Cortex of kidney (tissue), 1 donor: ENCODE measurements at regions not wholly inside any gene's neighbourhood (a gene's known extent, or its start where the extent isn't known, plus 50 kb on each side); places are given as distances from the start of the nearest gene placed in this dataset.
"Not testable (repeated sequence)": the region's sequence is repeated elsewhere in the genome, so short reads cannot be mapped to it uniquely, and the experiment has no call there.

Experiments
- DNase-seq: peaks from one replicate; lab custom pipeline; 2025; lab: John Stamatoyannopoulos, UW

DNA sequence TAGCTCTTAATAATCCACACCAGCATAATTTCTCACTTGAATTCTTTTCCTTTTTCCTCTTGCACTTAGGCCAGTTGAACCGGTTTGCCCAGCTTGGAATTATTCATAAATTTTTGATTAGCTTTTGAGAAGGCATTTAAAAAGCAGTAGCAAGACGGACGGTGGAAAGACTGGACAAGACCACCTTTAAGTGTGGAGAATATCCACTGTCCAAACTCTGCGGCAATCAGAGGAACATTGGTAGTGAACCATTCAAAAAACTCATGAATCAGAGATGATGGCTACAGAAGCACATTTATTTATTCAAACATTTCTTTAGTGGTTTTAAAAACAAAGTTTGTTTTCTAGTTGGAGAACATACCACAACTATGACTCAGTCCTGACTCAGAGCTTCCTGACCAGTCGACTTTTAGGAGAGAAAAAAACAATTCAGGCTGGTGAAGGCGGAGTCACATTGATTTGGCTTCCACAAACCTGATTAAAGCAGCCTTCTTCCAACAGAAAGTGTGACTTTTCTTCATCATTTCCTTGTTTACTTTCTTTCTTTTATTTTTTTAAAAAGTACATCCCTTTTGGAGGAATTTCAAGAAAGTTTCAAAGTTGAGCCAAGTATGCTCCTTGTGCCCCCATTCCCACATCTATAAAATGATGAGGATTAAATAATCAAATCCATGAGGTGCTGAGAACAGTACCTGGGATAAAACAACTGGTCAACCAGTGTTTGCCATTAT, 128.8 kb downstream of the ADSS2 start:
- no peak for DNase-seq

DNA sequence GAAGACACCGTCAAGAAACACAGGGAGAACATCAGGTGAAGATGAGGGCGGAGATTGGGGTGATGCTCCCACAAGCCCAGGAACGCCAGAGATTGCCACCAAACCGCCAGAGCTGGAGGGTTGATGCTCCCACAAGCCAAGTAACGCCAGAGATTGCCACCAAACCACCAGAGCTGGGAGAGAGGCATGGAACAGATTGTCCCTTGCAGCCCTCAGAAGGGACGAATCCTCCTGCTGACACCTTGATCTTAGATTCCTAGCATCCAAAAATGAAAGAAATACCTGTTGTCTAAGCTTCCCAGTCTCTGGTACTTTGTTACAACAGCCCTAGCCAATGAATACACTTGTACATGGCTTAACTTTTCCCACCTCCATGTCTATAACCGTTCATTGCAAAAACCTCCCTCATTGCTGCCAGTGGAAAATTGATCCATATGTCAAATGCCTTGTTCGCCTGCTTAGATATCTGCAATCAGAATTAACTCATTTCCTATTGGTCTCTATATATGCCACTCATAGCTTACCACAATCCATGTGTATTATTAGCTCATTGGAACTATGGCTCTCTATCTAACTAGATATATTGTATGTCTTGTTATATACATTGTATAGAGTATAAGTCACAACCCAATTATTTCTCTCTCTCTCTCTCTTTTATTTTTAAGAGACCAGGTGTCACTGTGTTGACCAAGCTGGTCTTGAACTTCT, 127.4 kb downstream of the ADSS2 start:
- no peak for DNase-seq

DNA sequence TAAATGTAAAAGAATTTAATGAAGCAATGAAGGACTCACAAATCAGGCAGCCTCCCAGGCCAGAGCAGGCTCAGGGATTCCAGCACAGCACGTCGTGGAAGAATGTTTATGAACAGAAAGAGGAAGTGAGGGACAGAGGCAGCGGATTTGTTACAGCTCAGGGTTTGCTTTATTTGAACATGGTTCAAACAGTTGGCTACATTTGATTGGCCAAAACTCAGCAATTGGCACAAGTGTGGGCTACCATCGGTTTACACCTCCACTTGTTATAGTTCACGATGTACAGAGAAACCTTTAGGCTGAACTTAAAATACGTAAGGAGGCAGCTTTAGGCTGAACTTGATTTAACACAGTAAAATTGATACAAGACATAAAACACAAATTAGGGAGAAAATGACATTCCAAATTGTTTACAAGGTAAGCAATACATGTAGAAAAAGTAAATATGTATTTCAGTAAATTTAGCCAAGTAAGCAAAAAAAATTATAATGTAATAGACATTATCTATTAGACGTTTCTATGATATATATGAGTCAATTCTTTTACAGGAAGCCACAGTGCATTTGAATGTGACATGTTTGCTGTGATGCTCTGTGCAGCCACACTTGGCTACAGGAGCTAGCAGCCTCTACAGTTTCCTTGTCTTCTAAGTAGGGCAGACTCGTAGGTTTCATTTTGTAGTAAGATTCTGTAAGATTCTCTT, 126.5 kb downstream of the ADSS2 start:
- DNase-seq, result no peak

DNA sequence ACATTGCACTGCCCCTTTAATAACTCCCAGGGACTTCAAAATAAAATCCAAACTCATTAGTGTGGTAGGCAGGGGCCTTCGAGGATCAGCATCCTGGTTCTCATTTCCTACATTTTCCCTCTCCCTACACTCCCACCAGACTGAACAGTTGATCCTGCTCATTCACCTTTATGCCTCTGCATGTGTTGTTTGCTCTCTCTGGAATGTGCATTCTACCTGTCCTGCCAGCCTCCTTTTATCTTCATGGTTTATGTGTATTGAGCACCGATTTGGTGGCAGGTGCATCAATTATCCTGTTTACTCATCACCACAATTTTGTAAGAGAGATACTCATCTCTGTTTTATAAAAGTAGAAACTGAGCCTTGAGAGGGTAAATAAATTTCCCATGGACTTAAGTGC, 125.0 kb downstream of the ADSS2 start:
- no peak for DNase-seq

DNA sequence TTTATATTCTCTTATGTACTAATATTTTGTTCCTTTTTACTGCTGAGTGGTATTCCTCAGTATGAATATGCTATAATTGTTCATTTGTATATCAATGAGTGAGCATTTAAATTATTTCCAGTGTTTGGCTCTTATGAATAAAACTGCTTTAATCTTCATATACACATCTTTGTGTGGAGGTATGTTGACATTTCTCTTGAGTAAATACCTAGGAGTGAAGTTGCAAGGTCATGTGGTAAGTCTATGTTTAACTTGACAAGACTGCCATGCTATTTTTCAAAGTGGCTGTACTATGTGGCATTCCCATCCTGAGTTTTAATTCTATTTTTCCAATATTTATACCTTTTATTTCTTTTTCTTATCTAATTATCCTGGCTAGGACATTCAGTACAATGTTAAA, 124.2 kb downstream of the ADSS2 start:
- DNase-seq, result no peak

DNA sequence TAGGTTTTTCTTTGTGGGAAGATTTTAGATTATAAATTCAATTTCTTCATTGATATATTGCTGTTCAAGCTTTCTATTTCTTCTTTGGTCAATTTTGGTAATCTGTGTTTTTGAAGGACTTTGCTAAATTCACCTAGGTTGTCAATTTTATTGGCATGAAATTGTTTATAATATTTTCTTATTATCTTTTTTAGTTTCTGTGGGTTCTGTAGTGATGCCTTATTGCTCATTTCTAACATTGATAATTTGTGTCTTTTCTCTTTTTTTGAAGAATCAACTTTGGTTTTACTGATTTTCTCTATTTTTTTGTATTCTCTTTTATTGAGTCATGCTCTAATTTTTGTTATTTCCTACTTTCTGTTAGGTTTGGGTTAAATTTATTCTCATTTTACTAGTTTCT, 123.2 kb downstream of the ADSS2 start:
- no peak for DNase-seq

DNA sequence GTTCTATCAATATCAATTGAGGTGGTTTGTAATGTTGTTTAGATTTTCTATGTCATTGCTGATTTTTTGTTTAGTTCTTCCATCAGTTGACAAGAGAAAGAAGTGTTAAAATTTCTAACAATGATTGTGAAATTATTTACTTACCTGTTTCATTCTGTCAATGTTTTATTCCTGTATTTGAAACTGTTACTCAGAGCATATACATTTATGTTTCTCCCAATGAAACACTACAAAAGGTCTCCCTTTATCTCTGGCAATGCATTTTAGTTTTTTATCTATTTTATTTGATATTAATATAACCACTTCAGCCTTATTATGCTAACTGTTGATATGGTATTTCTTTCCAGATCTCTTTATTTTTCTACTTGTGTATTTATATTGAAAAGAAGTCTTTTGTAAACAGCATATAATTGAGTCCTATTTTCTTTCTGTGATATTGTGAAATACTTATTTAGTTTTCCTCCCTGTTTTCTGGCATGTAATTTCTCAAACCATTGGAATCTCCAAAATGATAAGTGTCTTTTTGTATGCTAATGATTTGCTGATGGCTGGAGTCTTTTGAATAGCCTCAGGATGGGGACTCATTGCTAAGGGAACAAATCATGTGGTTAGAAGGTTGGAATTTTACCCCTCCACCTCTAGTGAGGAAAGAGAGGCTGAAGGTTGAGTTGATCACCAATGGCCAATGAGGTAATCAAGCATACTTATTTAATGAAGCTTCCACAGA, 122.0 kb downstream of the ADSS2 start:
- DNase-seq, result no peak

DNA sequence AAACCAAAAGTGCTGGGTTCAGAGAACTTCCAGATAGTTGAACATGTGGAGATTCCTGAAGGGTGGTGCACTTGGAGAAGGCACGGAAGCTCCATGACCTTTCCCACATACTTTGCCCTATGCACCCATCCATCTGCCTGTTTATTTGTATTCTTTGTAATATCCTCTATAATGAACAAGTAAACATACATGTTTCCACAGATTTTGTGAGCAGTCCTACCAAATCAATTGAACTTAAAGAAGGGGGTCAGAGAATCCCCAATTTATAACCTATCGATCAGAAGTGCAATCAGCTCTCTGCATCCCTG, 121.4 kb downstream of the ADSS2 start:
- DNase-seq, result no peak

DNA sequence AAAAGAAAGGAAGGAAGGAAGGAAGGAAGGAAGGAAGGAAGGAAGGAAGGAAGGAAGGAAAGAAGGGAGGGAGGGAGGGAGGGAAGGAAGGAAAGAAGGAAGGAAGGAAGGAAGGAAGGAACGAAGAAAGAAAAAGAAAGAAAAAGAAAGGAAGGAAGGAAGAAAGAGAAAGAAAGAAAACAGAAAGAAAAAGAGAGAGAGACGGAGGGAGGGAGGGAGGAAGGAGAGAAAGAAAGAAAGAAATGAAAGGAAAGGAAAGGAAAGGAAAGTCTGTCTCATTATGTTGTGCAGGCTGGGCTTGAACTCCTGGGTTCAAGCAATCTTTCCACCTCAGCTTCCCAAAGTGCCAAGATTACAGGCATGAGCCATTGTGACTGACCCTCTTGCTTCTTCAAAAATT, 118.9 kb downstream of the ADSS2 start:
- DNase-seq, result not testable (repeated sequence)

DNA sequence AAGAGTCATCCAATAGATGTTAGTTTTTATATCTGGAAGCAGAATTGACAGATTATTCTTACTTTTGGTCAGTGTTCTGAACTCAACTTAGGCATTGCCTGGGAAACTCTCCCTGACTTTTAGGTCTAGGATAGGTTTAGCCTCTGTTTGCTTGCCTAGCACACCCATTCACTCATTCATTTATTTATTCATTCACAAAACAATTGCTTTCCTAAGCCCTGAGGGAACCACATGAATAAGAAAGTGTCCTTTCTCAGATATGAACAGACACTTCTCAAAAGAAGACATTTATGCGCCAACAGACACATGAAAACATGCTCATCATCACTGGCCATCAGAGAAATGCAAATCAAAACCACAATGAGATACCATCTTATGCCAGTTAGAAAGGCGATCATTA, 117.4 kb downstream of the ADSS2 start:
- DNase-seq, result not testable (repeated sequence)

DNA sequence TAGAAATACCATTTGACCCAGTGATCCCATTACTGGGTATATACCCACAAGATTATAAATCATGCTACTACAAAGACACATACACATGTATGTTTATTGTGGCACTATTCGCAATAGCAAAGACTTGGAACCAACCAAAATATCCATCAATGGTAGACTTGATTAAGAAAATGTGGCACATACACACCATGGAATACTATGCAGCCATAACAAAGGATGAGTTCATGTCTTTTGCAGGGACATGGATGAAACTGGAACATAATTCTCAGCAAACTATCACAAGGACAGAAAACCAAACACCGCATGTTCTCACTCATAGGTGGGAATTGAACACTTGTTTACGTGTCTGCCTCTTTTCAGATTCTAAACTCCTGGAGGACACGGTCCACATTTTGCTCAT, 116.9 kb downstream of the ADSS2 start:
- not testable (repeated sequence) for DNase-seq

DNA sequence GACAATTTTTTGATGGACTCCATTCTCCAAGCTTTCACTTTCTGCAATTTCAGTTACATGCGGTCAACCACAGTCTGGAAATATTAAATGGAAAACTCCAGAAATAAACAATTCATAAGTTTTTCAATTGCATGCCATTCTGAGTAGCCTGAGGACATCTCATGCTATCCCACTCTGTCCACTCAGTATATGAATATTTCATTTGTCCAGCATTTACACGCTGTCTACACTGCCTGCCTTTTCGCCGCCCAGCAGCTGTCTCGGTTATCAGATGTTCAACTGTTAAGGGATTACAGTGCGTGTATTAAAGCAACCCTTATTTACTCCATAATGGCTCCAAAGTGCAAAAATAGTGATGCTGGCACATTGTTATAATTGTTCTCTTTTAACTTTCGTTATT, 116.3 kb downstream of the ADSS2 start:
- DNase-seq, result no peak

DNA sequence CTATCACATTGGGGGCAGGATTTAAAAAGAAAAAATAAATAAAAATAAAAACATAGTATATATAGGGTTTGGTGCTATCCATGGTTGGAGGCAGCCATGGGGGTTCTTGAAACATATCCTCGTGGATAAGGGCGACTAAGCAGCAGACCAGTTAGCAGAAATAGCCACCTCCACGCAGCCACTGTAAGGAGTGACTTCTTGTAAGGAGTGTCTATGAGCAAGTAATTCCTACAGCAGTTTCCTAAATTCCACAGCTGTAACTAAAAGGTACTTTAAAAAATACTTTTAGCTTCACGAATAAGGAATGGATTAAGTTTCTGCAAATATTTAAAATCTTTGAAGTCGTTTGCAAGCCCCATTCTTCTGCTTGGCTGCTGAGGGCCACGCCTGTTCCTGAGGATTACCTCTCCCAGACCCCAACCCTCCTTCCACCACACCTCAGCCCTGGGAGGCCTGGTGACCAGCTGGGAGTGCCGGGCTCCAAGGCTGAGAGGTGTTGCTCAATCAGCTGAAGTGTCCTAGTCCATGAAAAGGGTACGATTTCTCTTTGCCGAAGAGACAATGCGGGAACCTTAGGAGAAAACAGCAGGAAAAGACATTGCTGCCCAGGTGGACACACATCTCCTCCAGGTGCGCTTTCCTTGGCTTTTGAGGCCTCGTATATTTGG, 115.3 kb downstream of the ADSS2 start:
- DNase-seq, result no peak

DNA sequence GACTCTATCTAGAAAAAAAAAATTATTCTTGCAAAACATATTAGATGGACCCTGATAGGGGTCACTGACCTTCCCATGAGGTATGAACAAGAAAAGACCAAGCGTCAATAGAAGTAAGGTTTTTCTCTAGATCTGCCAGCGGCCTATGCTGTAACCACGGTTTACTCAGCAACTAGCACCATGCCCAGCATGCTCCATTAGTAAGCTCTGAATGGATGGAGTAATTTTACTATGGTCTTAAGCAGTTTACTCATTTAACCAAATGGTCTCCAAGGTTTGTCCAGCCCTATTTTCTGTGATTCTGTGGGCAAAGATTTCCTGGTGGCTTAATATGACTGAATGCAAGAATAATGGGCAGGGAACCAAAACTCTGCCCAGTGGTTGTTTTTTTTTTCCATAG, 113.9 kb downstream of the ADSS2 start:
- no peak for DNase-seq

DNA sequence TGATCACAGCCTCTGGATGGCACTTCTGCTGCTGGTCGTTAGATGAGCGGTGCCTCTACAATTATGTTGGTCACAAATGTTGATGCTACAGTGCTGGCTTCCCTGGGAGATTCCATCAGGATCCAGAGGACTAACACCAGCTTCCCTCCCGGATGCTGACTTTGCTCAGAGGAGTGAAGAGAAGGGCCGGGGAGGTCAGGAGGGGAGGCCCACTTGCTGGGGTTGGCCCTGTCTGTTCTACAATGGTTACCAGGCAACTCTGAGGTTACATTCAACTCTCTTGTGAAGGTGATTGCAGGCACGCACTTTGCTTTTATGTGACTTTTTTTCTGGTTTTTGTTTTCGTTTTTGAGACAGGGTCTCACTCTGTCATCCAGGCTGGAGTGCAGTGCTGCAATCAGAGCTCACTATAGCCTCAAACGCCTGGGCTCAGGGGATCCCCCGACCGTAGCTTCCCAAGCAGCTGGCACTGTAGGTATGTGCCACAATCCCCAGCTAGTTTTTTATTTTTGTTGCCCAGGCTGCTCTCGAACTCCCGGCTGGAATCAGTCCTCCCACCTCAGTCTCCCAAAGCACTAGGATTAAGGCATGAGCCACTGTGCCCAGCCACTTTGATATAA, 112.5 kb downstream of the ADSS2 start:
- DNase-seq, result no peak

DNA sequence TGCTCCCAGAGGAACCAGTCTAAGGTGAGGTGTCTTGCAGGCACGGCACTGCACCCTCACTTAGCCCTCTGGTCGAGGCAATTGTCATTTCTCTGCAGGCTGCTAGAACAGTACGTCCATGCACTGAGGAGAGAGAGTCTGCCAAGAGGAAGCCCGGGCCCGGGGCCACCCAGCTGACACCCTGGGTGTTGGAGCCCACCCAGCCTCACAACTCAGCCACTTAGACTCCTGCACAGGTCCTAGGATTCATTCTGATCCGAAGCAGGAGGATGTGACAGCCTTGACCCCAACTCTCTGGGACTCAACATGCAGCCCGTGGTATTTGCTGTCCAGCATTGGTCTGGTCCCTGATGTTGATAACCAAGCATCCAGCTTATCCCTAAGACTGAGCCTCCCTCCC, 111.9 kb downstream of the ADSS2 start:
- DNase-seq, result no peak

DNA sequence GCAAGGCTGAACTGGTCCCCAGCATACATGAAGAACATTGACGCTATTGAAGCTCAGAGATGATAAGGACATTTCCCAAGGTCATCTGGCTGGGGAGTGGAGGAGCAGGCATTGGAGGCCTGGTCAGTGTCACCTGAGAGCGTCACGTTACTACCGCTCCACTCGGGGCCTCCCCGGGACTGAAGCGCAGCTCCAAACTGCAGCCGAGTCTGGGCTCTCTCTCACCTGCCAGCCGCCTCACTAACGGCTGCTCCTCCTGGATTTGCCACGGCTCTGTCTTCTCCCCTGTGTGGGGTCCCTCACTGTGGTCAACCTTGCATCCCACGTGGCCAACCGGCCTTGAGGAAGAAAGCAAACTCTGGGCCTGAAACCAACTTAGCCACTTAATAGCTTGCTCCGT, 111.3 kb downstream of the ADSS2 start:
- DNase-seq, result no peak

DNA sequence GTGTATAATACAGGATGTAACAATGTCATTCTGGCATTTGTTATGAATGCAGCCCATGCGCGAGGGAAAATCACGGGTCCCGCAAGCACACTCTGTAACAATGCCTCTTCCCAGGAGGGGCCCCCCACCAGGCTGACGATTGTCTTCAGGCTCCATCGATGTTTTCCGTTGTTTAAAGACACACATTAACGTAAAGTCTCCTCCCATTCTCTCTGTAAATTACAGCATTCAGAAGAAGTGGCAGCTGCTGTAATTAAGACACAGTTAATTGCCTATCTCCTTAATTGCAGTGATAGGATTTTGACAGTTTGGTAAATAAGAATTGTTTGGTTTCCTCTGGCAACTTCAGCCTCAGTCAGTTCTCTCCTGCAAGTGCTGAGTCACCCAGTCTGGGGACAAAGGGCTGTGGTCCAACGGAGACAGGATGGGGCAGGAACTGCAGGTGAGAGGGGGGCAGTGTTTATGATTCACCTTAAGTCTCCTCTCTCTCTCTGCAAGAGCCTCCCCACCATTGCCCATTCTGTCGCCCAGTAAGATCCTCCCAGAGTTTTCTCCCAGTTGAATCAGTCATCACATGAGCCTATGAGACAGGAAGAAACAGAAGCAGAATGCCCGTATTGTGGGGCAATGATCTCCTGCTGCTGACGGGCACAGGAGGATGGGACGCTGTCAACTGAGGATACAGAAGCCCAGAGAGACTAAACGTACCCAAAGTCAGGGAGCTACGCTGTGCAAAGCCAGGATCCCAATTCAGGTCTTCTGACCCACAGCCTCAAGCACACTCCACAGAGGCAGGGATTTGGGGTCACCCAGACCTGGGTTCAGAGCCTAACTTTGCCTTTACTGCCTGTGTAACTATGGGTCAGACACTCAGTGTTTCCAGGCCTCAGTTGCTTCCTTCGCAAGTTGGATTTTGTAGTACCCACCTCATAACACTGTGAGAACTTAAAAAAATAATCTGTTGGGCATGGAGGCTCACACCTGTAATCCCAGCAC, 110.0 kb downstream of the ADSS2 start:
- DNase-seq, result no peak

DNA sequence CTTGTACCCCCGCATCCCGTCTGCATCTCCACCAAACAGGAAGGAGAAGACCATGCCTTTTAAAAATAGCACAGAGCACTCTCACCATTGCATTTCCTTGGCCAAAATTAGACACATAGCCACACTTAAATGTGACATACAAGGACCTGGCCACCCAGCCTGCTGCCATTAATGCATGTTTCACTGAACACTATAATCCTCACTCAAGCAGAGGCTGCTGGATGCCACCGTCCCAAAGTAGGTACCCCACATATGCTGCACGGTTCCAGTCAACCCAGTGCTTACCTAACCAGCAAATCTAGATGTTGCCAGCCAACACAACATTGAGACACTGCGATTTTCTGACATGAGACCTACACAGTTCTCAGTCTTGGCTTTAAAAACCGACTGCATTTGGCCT, 107.7 kb downstream of the ADSS2 start:
- DNase-seq, result no peak

DNA sequence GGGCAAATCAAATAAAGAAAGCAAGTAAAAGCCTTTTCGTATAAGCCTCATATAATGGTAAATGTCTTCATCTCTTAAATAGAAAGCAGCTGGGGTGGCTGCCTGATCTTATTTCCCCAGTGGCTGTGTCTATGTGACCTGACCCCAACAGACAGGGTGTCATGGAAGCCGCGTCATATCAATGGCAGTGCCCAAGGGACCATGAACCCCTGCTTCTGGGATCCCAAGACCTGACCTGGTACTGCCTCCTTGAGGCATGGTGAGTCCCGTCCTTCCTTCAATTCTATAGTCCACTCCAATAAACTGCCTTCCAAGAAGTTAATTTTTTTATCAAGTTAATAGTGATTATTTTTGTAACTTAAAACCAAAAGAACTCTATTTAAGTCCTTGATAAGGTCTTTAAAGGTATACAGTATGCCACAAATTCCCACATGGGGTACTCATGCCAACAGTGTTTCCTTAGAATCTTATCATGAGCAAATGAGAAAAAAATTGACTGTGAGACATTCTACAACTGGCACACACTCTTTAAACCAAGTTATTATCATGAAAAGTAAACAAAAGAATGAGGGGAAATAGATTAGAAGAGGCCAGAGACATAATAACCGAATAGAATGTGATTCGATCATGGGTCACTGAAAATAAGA, 104.6 kb downstream of the ADSS2 start:
- no peak for DNase-seq
